GM12874 (cell line): ENCODE measurements at regions not wholly inside any gene's neighbourhood (a gene's known extent, or its start where the extent isn't known, plus 50 kb on each side); places are given as distances from the start of the nearest gene placed in this dataset.

Source experiments
- CTCF ChIP-seq: IDR thresholded peaks from 2 replicates; pipeline ENCODE4 v1.5.1; 2011; ENCODE audit warnings: low read depth, mild to moderate bottlenecking, control low read depth, low read length, moderate library complexity; ENCODE audit not compliant: insufficient read depth

GRCh38 chr3:94968519-94968918 is 905.7 kb downstream of the NSUN3 start:
- no peak for TF ChIP-seq CTCF

GRCh38 chr3:94972066-94972465 is 909.2 kb downstream of the NSUN3 start:
- no peak for TF ChIP-seq CTCF

GRCh38 chr3:94978084-94978483 is 915.2 kb downstream of the NSUN3 start:
- TF ChIP-seq CTCF: no peak

- TF ChIP-seq CTCF: no peak
These were observed 922.9 kb downstream of the NSUN3 start for GRCh38 chr3:94985778-94986177.

GRCh38 chr3:94990952-94991705 is 928.3 kb downstream of the NSUN3 start:
- TF ChIP-seq CTCF: no peak

GRCh38 chr3:94996743-94997142 is 933.9 kb downstream of the NSUN3 start:
- no peak for TF ChIP-seq CTCF

GRCh38 chr3:95002438-95003046 is 939.7 kb downstream of the NSUN3 start:
- no peak for TF ChIP-seq CTCF
